RWPE2 (cell line): ENCODE measurements at regions not wholly inside any gene's neighbourhood (a gene's known extent, or its start where the extent isn't known, plus 50 kb on each side); places are given as distances from the start of the nearest gene placed in this dataset.
"Not testable (repeated sequence)": the region's sequence is repeated elsewhere in the genome, so short reads cannot be mapped to it uniquely, and the experiment has no call there.

Source experiments
- ATAC-seq: fragments of 200-7000 bp; cut with Tn5 transposase; 3 replicates; pipeline ENCODE4 v1.9.1; 2021; ENCODE audit warnings: low read depth
- DNase-seq: peaks from one replicate; pipeline ENCODE4 v3.0.0-alpha.2; 2020; ENCODE audit warnings: low spot score
- H3K27ac ChIP-seq: fragments of 450-650 bp; 2 replicates; pipeline ENCODE4 v1.5.1; 2017; ENCODE audit warnings: mild to moderate bottlenecking; ENCODE audit not compliant: poor library complexity, severe bottlenecking
- H3K27me3 ChIP-seq: fragments of 250-450 bp; sonication (Bioruptor Pico); 2 replicates; pipeline ENCODE4 v1.5.1; 2021; ENCODE audit warnings: mild to moderate bottlenecking, moderate library complexity; ENCODE audit not compliant: insufficient read depth, poor library complexity, severe bottlenecking
- H3K36me3 ChIP-seq: fragments of 250-450 bp; sonication (Bioruptor Pico); 2 replicates; pipeline ENCODE4 v1.5.1; 2020; ENCODE audit warnings: low read depth, mild to moderate bottlenecking, moderate library complexity
- H3K4me1 ChIP-seq: fragments of 250-450 bp; sonication (Bioruptor Pico); 2 replicates; pipeline ENCODE4 v1.5.1; 2021; ENCODE audit warnings: mild to moderate bottlenecking, moderate library complexity; ENCODE audit not compliant: insufficient read depth, poor library complexity, severe bottlenecking
- H3K4me3 ChIP-seq: fragments of 250-450 bp; sonication (Bioruptor Pico); 2 replicates; pipeline ENCODE4 v1.5.1; 2021; ENCODE audit warnings: mild to moderate bottlenecking, moderate library complexity; ENCODE audit not compliant: severe bottlenecking
- H3K9me3 ChIP-seq: fragments of 250-450 bp; sonication (Bioruptor Pico); 2 replicates; pipeline ENCODE4 v1.5.1; 2021; ENCODE audit warnings: mild to moderate bottlenecking, moderate library complexity; ENCODE audit not compliant: severe bottlenecking
- CTCF ChIP-seq: fragments of 450-650 bp; IDR thresholded peaks from one replicate; pipeline ENCODE4 v1.5.1; 2017; ENCODE audit warnings: mild to moderate bottlenecking, moderate library complexity; ENCODE audit not compliant: poor library complexity, severe bottlenecking

GRCh38 chr7:131052285-131052904 lies 275.3 kb upstream of the MKLN1 start:
- ATAC-seq (no peak), DNase-seq (no peak)
- TF ChIP-seq CTCF = no peak
- Histone ChIP-seq H3K4me1 (no peaks in the 10 kb centered on the region), H3K9me3 (no peaks in the 10 kb centered on the region), H3K27ac (no peak overlapping the region), H3K4me3 (no peak overlapping the region), H3K36me3 (0 out of 2 replicates have a peak, but pooled peaks cover 7% of the 10 kb centered on the region), H3K27me3 (no peaks in the 10 kb centered on the region)

GRCh38 chr7:131056007-131056406 lies 271.7 kb upstream of the MKLN1 start:
- no peak overlapping the region for H3K27ac ChIP-seq
- 0 out of 2 replicates have a peak, but pooled peaks cover 4% of the 10 kb centered on the region for H3K36me3 ChIP-seq
- DNase-seq (no peak), ATAC-seq (no peak)
- no peaks in the 10 kb centered on the region for H3K27me3 ChIP-seq
- TF ChIP-seq CTCF = no peak
- H3K4me3 ChIP-seq = no peak overlapping the region
- no peaks in the 10 kb centered on the region for H3K4me1 ChIP-seq
- H3K9me3 ChIP-seq = no peaks in the 10 kb centered on the region

GRCh38 chr7:131057015-131057793 lies 270.5 kb upstream of the MKLN1 start:
- no peak for TF ChIP-seq CTCF
- Histone ChIP-seq H3K9me3 (no peaks in the 10 kb centered on the region), H3K36me3 (no peaks in the 10 kb centered on the region), H3K27me3 (no peaks in the 10 kb centered on the region), H3K4me1 (no peaks in the 10 kb centered on the region), H3K4me3 (no peak overlapping the region), H3K27ac (no peak overlapping the region)
- ATAC-seq = no peak
- DNase-seq = no peak

- H3K4me1 ChIP-seq = no peaks in the 10 kb centered on the region
- H3K9me3 ChIP-seq = no peaks in the 10 kb centered on the region
- H3K4me3 ChIP-seq = no peak overlapping the region
- H3K27ac ChIP-seq = no peak overlapping the region
- DNase-seq (no peak), ATAC-seq (no peak)
- H3K27me3 ChIP-seq = no peaks in the 10 kb centered on the region
- H3K36me3 ChIP-seq = no peaks in the 10 kb centered on the region
- no peak for TF ChIP-seq CTCF
These were observed 269.9 kb upstream of the MKLN1 start for GRCh38 chr7:131057794-131058070.

GRCh38 chr7:131058561-131059288 lies 269.0 kb upstream of the MKLN1 start:
- H3K27me3 ChIP-seq, H3K9me3 ChIP-seq, DNase-seq, H3K4me3 ChIP-seq, ATAC-seq, H3K36me3 ChIP-seq, H3K27ac ChIP-seq, H3K4me1 ChIP-seq: not testable (repeated sequence)

- H3K27me3 ChIP-seq, H3K4me1 ChIP-seq, H3K36me3 ChIP-seq, ATAC-seq, H3K9me3 ChIP-seq, H3K4me3 ChIP-seq, DNase-seq, H3K27ac ChIP-seq: not testable (repeated sequence)
These were observed 268.3 kb upstream of the MKLN1 start for GRCh38 chr7:131059401-131059800.
